ENCODE measurements at regions not wholly inside any gene's neighbourhood (a gene's known extent, or its start where the extent isn't known, plus 50 kb on each side); places are given as distances from the start of the nearest gene placed in this dataset.

DNA sequence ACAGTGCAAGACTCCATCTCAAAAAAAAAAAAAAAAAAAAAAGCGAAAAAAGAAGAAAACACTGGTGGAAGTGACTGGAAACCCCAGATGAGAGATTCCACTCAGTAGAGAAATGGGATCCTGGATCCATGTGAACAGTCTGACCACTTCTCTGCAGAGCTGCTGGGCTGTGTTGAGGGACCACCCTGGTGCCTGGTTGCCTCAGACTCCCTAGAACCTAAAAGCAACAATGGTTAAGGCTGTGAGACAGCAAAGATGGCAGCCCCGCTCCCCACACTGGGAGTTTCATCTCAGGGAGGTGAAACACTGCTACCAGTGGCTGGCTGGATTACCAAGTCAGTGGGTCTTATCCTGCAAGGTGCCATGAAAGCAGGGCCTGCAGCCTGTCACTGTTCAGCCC lies 152.8 kb upstream of the ARSJ start:
- DNase-seq = no peak
- no peak overlapping the region for H3K4me3 Mint-ChIP-seq
- Histone ChIP-seq H3K4me3 (replicated peaks in 1 of 3; ENCODE audit: low read depth in 2 of 3, low read length in 3 of 3) (no peak overlapping the region), H3K79me2 (ENCODE audit: insufficient read depth, low read length) (no peaks in the 10 kb centered on the region), H3K36me3 (replicated peaks in 1 of 2; ENCODE audit: control insufficient read depth in 1 of 2, insufficient read depth in 2 of 2, low read length in 2 of 2) (no peaks in the 10 kb centered on the region), H3K27ac (ENCODE audit: low read depth in 1 of 2, low read length in 2 of 2) (no peak overlapping the region), H3K4me2 (replicated peaks; ENCODE audit: extremely low read depth, low read length, poor library complexity, severe bottlenecking) (no peak overlapping the region), H4K20me1 (ENCODE audit: insufficient read depth, low read length) (no peaks in the 10 kb centered on the region), H3K9me3 (replicated peaks in 1 of 2; ENCODE audit: control insufficient read depth in 1 of 2, insufficient read depth in 1 of 2, low read length in 2 of 2) (peaks cover 0 to 5% of the 10 kb centered on the region in 2 donors), H3K27me3 (ENCODE audit: control insufficient read depth in 2 of 2, insufficient read depth in 2 of 2, low read length in 2 of 2) (no peaks in the 10 kb centered on the region), H3K9ac (ENCODE audit: insufficient read depth, low read length, poor library complexity, severe bottlenecking) (no peak overlapping the region), H2AFZ (ENCODE audit: insufficient read depth, low read depth, low read length, poor library complexity, severe bottlenecking) (no peak overlapping the region), H3K4me1 (ENCODE audit: control insufficient read depth in 1 of 2, insufficient read depth in 2 of 2, low read length in 2 of 2) (no peaks in the 10 kb centered on the region)
- intact Hi-C loops (cut with micrococcal nuclease) = no loop called here
- no peaks in the 10 kb centered on the region for H3K36me3 Mint-ChIP-seq
- TF ChIP-seq, protein P1, sequence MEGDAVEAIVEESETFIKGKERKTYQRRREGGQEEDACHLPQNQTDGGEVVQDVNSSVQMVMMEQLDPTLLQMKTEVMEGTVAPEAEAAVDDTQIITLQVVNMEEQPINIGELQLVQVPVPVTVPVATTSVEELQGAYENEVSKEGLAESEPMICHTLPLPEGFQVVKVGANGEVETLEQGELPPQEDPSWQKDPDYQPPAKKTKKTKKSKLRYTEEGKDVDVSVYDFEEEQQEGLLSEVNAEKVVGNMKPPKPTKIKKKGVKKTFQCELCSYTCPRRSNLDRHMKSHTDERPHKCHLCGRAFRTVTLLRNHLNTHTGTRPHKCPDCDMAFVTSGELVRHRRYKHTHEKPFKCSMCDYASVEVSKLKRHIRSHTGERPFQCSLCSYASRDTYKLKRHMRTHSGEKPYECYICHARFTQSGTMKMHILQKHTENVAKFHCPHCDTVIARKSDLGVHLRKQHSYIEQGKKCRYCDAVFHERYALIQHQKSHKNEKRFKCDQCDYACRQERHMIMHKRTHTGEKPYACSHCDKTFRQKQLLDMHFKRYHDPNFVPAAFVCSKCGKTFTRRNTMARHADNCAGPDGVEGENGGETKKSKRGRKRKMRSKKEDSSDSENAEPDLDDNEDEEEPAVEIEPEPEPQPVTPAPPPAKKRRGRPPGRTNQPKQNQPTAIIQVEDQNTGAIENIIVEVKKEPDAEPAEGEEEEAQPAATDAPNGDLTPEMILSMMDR (IDR thresholded peaks at IDR 0.05) = no peak
- no peaks in the 10 kb centered on the region for H3K4me1 Mint-ChIP-seq
- H3K27ac Mint-ChIP-seq = no peak overlapping the region
- H3K9me3 Mint-ChIP-seq = peaks cover 0 to 2% (median 0%) of the 10 kb centered on the region in 7 donors
- 100% methylated on average over 1 of the region's 2 CpGs for WGBS (ENCODE audit: insufficient coverage)
- H3K27me3 Mint-ChIP-seq (ENCODE audit: low read depth in 3 of 3) = peaks cover 0 to 3% (median 0%) of the 10 kb centered on the region in 3 donors

- TF ChIP-seq, protein P1 (IDR thresholded peaks at IDR 0.05) = peak; percentile 19
- Mint-ChIP-seq H3K27ac (no peak overlapping the region), H3K9me3 (peaks cover 0 to 2% (median 0%) of the 10 kb centered on the region in 7 donors), H3K27me3 (ENCODE audit: low read depth in 3 of 3) (peaks cover 0 to under 1% (median 0%) of the 10 kb centered on the region in 3 donors), H3K36me3 (no peaks in the 10 kb centered on the region), H3K4me1 (no peaks in the 10 kb centered on the region), H3K4me3 (no peak overlapping the region)
- H3K4me2 ChIP-seq (replicated peaks; ENCODE audit: extremely low read depth, low read length, poor library complexity, severe bottlenecking) = no peak overlapping the region
- H3K9ac ChIP-seq (ENCODE audit: insufficient read depth, low read length, poor library complexity, severe bottlenecking) = no peak overlapping the region
- DNase-seq = no peak
- H3K79me2 ChIP-seq (ENCODE audit: insufficient read depth, low read length) = no peaks in the 10 kb centered on the region
- no peaks in the 10 kb centered on the region for H4K20me1 ChIP-seq (ENCODE audit: insufficient read depth, low read length)
- no peaks in the 10 kb centered on the region for H3K4me1 ChIP-seq (ENCODE audit: control insufficient read depth in 1 of 2, insufficient read depth in 2 of 2, low read length in 2 of 2)
- no peak overlapping the region for H3K4me3 ChIP-seq (replicated peaks in 1 of 3; ENCODE audit: low read depth in 2 of 3, low read length in 3 of 3)
- WGBS (ENCODE audit: insufficient coverage) = no CpG with 5 or more reads among the region's 2 CpGs
- H2AFZ ChIP-seq (ENCODE audit: insufficient read depth, low read depth, low read length, poor library complexity, severe bottlenecking) = no peak overlapping the region
- H3K36me3 ChIP-seq (replicated peaks in 1 of 2; ENCODE audit: control insufficient read depth in 1 of 2, insufficient read depth in 2 of 2, low read length in 2 of 2) = no peaks in the 10 kb centered on the region
- H3K27ac ChIP-seq (ENCODE audit: low read depth in 1 of 2, low read length in 2 of 2) = no peak overlapping the region
- intact Hi-C loops (cut with micrococcal nuclease) = no loop called here
- H3K9me3 ChIP-seq (replicated peaks in 1 of 2; ENCODE audit: control insufficient read depth in 1 of 2, insufficient read depth in 1 of 2, low read length in 2 of 2) = no peaks in the 10 kb centered on the region
- H3K27me3 ChIP-seq (ENCODE audit: control insufficient read depth in 2 of 2, insufficient read depth in 2 of 2, low read length in 2 of 2) = no peaks in the 10 kb centered on the region
Measured at GRCh38 chr4:114132830-114133229, 153.4 kb upstream of the ARSJ start.

Measured in CD14-positive monocyte (primary cell).